B cell (primary cell): ENCODE measurements at regions not wholly inside any gene's neighbourhood (a gene's known extent, or its start where the extent isn't known, plus 50 kb on each side); places are given as distances from the start of the nearest gene placed in this dataset.
"Not testable (repeated sequence)": the region's sequence is repeated elsewhere in the genome, so short reads cannot be mapped to it uniquely, and the experiment has no call there.

Experiments
- ATAC-seq: fragments of 200-7000 bp; cut with Tn5 transposase; one replicate; pipeline ENCODE4 v1.10.0; 2021; ENCODE audit warnings: low read depth, mild to moderate bottlenecking, moderate number of reproducible peaks, moderate library complexity
- CTCF ChIA-PET: fragments of 350-600 bp; sonication (Branson Sonifier 250); formaldehyde crosslinking; loops from one replicate; lab custom pipeline; 2021; ENCODE audit warnings: antibody characterized with exemption, inconsistent platforms; lab: Charles Lee
- POLR2A ChIA-PET: fragments of 350-600 bp; sonication (Branson Sonifier 250); formaldehyde crosslinking; loops from one replicate; lab custom pipeline; 2021; ENCODE audit warnings: antibody characterized with exemption; lab: Charles Lee
- DNase-seq: peaks from one replicate; pipeline ENCODE4 v3.0.0; 2013
- H2AFZ ChIP-seq: 2 replicates; pipeline ENCODE4 v1.6.1; 2012; ENCODE audit warnings: mild to moderate bottlenecking, low read depth, low read length; ENCODE audit not compliant: insufficient read depth, poor library complexity, severe bottlenecking
- H3K27ac ChIP-seq, 2 donors: 1 replicate in 1 of 2; 2 replicates in 1 of 2; pipeline ENCODE4 v1.5.1; 2012 to 2013; ENCODE audit warnings: low read length in 2 of 2, mild to moderate bottlenecking in 2 of 2, moderate library complexity in 1 of 2
- H3K27me3 ChIP-seq, 4 experiments: fragments of 200-600 bp in 1 of 4; sonication (generic) in 1 of 4; replicated peaks in 1 of 4; 1 replicate in 2 of 4; 2 replicates in 2 of 4; pipeline versions ENCODE4 v1.6.1 to v1.7.0; 2013 to 2016; ENCODE audit warnings: low read length in 3 of 4, mild to moderate bottlenecking in 2 of 4, mixed read lengths in 1 of 4, moderate library complexity in 1 of 4; ENCODE audit not compliant: insufficient read depth in 4 of 4, control insufficient read depth in 3 of 4; ENCODE audit errors: control extremely low read depth in 1 of 4
- H3K36me3 ChIP-seq, 2 experiments: replicated peaks in 1 of 2; 1 replicate in 1 of 2; 2 replicates in 1 of 2; pipeline versions ENCODE4 v1.6.1 to v1.7.1; 2013; ENCODE audit warnings: low read length in 1 of 2; ENCODE audit not compliant: insufficient read depth in 2 of 2, control insufficient read depth in 1 of 2; ENCODE audit errors: control extremely low read depth in 1 of 2, extremely low read depth in 1 of 2
- H3K4me1 ChIP-seq, 2 donors: fragments of 200-600 bp in 1 of 2; sonication (generic) in 1 of 2; 1 replicate in 1 of 2; 2 replicates in 1 of 2; pipeline versions ENCODE4 v1.5.1 to v1.6.1; 2013 to 2017; ENCODE audit warnings: low read length in 2 of 2; ENCODE audit not compliant: control insufficient read depth in 2 of 2, insufficient read depth in 2 of 2
- H3K4me2 ChIP-seq: replicated peaks from 2 replicates; pipeline ENCODE3; 2012; ENCODE audit warnings: mild to moderate bottlenecking, low read depth, low read length; ENCODE audit not compliant: poor library complexity, severe bottlenecking
- H3K4me3 ChIP-seq, 5 experiments: fragments of 200-600 bp in 1 of 5; sonication (generic) in 1 of 5; 1 replicate in 3 of 5; 2 replicates in 2 of 5; pipeline versions ENCODE4 v1.5.1 to v1.7.0; 2011 to 2016; ENCODE audit warnings: low read length in 4 of 5, mild to moderate bottlenecking in 4 of 5, low read depth in 2 of 5, control low read depth in 1 of 5, moderate library complexity in 1 of 5; ENCODE audit not compliant: insufficient read depth in 1 of 5; ENCODE audit errors: control extremely low read depth in 1 of 5, extremely low read depth in 1 of 5
- H3K79me2 ChIP-seq: fragments of 200-600 bp; sonication (generic); one replicate; pipeline ENCODE4 v1.6.0; 2016; ENCODE audit warnings: low read length; ENCODE audit not compliant: control insufficient read depth, insufficient read depth
- H3K9ac ChIP-seq: fragments of 200-600 bp; sonication (generic); 2 replicates; pipeline ENCODE4 v1.6.1; 2017; ENCODE audit warnings: mild to moderate bottlenecking, low read length, moderate library complexity
- H3K9me3 ChIP-seq, 3 donors: one replicate each; pipeline versions ENCODE4 v1.6.1 to v1.7.1; 2013; ENCODE audit warnings: low read length in 2 of 3; ENCODE audit not compliant: control insufficient read depth in 2 of 3, insufficient read depth in 1 of 3; ENCODE audit errors: control extremely low read depth in 1 of 3
- H4K20me1 ChIP-seq: 2 replicates; pipeline ENCODE4 v1.6.0; 2012; ENCODE audit warnings: mild to moderate bottlenecking, low read length; ENCODE audit not compliant: insufficient read depth, control insufficient read depth, poor library complexity, severe bottlenecking
- H3K27ac Mint-ChIP-seq: one replicate; pipeline ENCODE4 v1.8.0; 2021; ENCODE audit warnings: mixed read lengths
- H3K27me3 Mint-ChIP-seq: one replicate; pipeline ENCODE4 v1.8.0; 2021; ENCODE audit warnings: mixed read lengths
- H3K4me1 Mint-ChIP-seq: one replicate; pipeline ENCODE4 v1.8.0; 2021; ENCODE audit warnings: mixed read lengths
- H3K4me3 Mint-ChIP-seq: one replicate; pipeline ENCODE4 v1.8.0; 2021; ENCODE audit warnings: mixed read lengths
- H3K9me3 Mint-ChIP-seq: one replicate; pipeline ENCODE4 v1.8.0; 2022; ENCODE audit warnings: mixed read lengths; ENCODE audit not compliant: insufficient read depth
- EZH2 ChIP-seq: IDR thresholded peaks from 2 replicates; pipeline ENCODE4 v1.6.1; 2012; ENCODE audit warnings: borderline replicate concordance, low read depth, mild to moderate bottlenecking, moderate library complexity, low read length; ENCODE audit not compliant: insufficient read depth, poor library complexity, severe bottlenecking
- WGBS: methylation state at CpG from one replicate; pipeline ENCODE4 v1.1.5; 2013; ENCODE audit warnings: missing lambda C conversion rate; ENCODE audit not compliant: insufficient coverage; 5-methylcytosine and 5-hydroxymethylcytosine counted together
- intact Hi-C: fragments of 100-400 bp; cut with micrococcal nuclease; formaldehyde crosslinking; loops from one replicate; pipeline ENCODE4 v1.10.0; 2022
- TF ChIP-seq, protein P1 (sequence below): fragments of 200-600 bp; IDR thresholded peaks from one replicate; pipeline ENCODE4 v1.8.0; 2022; ENCODE audit warnings: antibody characterized with exemption, mild to moderate bottlenecking

DNA sequence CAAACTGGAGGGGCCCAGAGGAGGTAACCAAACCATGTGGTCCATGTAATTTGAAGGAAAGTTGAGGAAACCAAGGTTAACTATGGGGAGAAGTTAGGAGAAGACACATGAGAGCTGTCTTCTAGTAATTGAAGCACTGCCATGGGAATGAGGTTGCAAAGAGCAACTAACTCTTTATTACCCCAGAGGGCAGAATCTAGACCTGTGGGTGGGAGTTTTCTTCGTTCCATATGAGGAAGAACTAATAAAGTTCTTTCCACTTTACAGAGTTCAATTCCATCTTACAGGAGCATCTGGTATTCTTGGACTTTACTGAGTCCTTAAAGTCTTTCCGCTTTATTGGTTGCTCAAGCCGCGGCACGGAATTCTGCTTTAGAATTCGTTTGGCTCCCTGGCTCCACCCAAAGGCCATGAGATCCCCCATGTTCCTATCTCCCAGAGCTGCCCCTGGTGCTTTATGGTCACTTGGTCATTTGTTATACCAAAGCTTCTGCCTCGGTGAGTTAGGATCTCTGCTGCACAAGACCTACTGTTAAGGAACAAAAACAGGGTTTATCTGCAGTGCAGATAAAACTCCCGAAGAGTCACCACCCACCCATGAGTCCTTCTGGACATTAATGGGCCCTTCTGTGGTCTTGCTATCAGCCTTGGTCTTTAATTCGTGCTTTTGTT is 89.5 kb upstream of the UMPS start:
- Histone ChIP-seq H3K4me1 (peaks cover 14 to 22% of the 10 kb centered on the region in 2 donors), H2AFZ (no peak overlapping the region), H3K9me3 (no peaks in the 10 kb centered on the region), H3K4me3 (no peak overlapping the region), H4K20me1 (no peaks in the 10 kb centered on the region), H3K36me3 (no peaks in the 10 kb centered on the region), H3K79me2 (no peaks in the 10 kb centered on the region), H3K4me2 (peak overlapping the region; percentile 66), H3K27ac (no peak overlapping the region), H3K27me3 (no peaks in the 10 kb centered on the region), H3K9ac (no peak overlapping the region)
- peaks cover 32% of the 10 kb centered on the region for H3K4me1 Mint-ChIP-seq
- DNase-seq (no peak), ATAC-seq (no peak)
- POLR2A ChIA-PET = no interaction called here
- CTCF ChIA-PET = no interaction called here
- H3K9me3 Mint-ChIP-seq = peaks cover 2% of the 10 kb centered on the region
- no peaks in the 10 kb centered on the region for H3K27me3 Mint-ChIP-seq
- TF ChIP-seq, protein P1, sequence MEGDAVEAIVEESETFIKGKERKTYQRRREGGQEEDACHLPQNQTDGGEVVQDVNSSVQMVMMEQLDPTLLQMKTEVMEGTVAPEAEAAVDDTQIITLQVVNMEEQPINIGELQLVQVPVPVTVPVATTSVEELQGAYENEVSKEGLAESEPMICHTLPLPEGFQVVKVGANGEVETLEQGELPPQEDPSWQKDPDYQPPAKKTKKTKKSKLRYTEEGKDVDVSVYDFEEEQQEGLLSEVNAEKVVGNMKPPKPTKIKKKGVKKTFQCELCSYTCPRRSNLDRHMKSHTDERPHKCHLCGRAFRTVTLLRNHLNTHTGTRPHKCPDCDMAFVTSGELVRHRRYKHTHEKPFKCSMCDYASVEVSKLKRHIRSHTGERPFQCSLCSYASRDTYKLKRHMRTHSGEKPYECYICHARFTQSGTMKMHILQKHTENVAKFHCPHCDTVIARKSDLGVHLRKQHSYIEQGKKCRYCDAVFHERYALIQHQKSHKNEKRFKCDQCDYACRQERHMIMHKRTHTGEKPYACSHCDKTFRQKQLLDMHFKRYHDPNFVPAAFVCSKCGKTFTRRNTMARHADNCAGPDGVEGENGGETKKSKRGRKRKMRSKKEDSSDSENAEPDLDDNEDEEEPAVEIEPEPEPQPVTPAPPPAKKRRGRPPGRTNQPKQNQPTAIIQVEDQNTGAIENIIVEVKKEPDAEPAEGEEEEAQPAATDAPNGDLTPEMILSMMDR = no peak
- no peak for TF ChIP-seq EZH2
- no peak overlapping the region for H3K4me3 Mint-ChIP-seq
- H3K27ac Mint-ChIP-seq = no peak overlapping the region
- 84% methylated on average over 7 of the region's 9 CpGs for WGBS
- intact Hi-C loops = no loop called here

DNA sequence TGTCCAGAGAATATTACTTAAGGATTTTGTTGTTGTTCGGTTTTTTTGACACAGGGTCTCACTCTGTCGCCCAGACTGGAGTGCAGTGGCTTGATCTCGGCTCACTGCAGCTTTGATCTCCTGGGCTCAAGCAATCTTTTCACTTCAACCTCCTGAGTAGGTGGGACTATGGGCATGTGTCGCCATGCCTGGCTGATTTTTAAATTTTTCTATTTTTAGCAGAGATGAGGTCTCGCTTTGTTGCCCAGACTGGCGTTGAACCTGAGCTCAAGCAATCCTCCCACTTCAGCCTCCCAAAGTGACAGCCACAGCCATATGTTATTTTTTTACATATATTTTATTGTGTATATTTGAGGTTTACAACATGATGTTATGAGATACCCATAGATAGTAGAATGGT is 86.8 kb upstream of the UMPS start:
- no CpG with 5 or more reads among the region's 6 CpGs for whole genome bisulfite sequencing
- CTCF ChIA-PET = interaction anchor here (1.4 kb wide), 1 partner anchor 46 kb away, joined by 3 read pairs; no protein-coding TSS in a partner anchor
- intact Hi-C loops = no loop called here
- Mint-ChIP-seq H3K27me3 (peaks cover 5% of the 10 kb centered on the region), H3K4me1 (peaks cover 26% of the 10 kb centered on the region), H3K27ac (no peak overlapping the region), H3K4me3 (no peak overlapping the region), H3K9me3 (peaks cover 2% of the 10 kb centered on the region)
- no peaks in the 10 kb centered on the region for H3K27me3 ChIP-seq
- no peaks in the 10 kb centered on the region for H4K20me1 ChIP-seq
- no peak overlapping the region for H3K4me3 ChIP-seq
- H3K9ac ChIP-seq = no peak overlapping the region
- H3K9me3 ChIP-seq = no peaks in the 10 kb centered on the region
- ATAC-seq = no peak
- no peak overlapping the region for H3K27ac ChIP-seq
- peaks cover 14 to 22% of the 10 kb centered on the region in 2 donors for H3K4me1 ChIP-seq
- H2AFZ ChIP-seq = no peak overlapping the region
- H3K36me3 ChIP-seq = no peaks in the 10 kb centered on the region
- TF ChIP-seq, protein P1 = no peak
- no peak for TF ChIP-seq EZH2
- POLR2A ChIA-PET = no interaction called here
- no peaks in the 10 kb centered on the region for H3K79me2 ChIP-seq
- H3K4me2 ChIP-seq = no peak overlapping the region
- no peak for DNase-seq

DNA sequence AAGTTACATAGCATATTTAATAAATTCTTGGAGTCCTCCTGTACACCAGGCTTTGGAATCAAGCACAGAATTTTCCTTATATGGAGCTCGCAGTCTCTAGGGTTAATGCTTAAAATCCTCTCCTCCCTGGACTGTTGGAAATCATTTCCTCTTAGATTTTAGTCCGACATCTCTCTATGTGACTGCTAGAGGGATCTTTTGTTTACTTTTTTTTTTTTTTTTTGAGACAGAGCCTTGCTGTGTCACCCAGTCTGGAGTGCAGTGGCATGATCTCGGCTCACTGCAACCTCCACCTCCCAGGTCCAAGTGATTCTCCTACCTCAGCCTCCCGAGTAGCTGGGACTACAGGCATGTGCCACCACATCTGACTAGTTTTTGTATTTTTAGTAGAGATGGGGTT is 84.1 kb upstream of the UMPS start:
- DNase-seq, H3K9me3 Mint-ChIP-seq, H3K4me3 ChIP-seq, H3K27ac ChIP-seq, H3K27me3 ChIP-seq, H3K4me2 ChIP-seq, H4K20me1 ChIP-seq, H3K9ac ChIP-seq, H3K9me3 ChIP-seq, ATAC-seq, intact Hi-C loops, H2AFZ ChIP-seq, POLR2A ChIA-PET, H3K27me3 Mint-ChIP-seq, H3K27ac Mint-ChIP-seq, H3K36me3 ChIP-seq, H3K79me2 ChIP-seq, H3K4me3 Mint-ChIP-seq: not testable (repeated sequence)
- H3K4me1 Mint-ChIP-seq = peaks cover 18% of the 10 kb centered on the region
- H3K4me1 ChIP-seq = peaks cover 14 to 15% of the 10 kb centered on the region in 2 donors
- no CpG with 5 or more reads among the region's 4 CpGs for WGBS
- CTCF ChIA-PET = interaction anchor here (0.7 kb wide), 1 partner anchor 255 kb away, joined by 3 read pairs; no protein-coding TSS in a partner anchor
